GM12878 (cell line): ENCODE measurements at regions not wholly inside any gene's neighbourhood (a gene's known extent, or its start where the extent isn't known, plus 50 kb on each side); places are given as distances from the start of the nearest gene placed in this dataset.

Experiments used
- ATAC-seq: fragments of 200-7000 bp; cut with Tn5 transposase; 3 replicates; pipeline ENCODE4 v1.9.1; 2020; ENCODE audit warnings: mild to moderate bottlenecking, moderate library complexity
- BruUV-seq: library from RNA; stranded (reverse); fragments of 400-500 nt; replicated peaks from 2 replicates; lab custom pipeline; 2021; lab: Mats Ljungman, UMichigan
- CTCF ChIA-PET: fragments of 300-600 bp; sonication (Branson Sonifier 250); formaldehyde crosslinking; extraction: SDS; loops from one replicate; lab custom pipeline; 2021; ENCODE audit warnings: inconsistent platforms; lab: Yijun Ruan, JAX
- POLR2A ChIA-PET: fragments of 350-600 bp; formaldehyde crosslinking; extraction: SDS; loops from one replicate; lab custom pipeline; 2021; ENCODE audit warnings: inconsistent platforms; lab: Charles Lee
- RAD21 ChIA-PET: fragments of 300-600 bp; sonication (Branson Sonifier 250); formaldehyde crosslinking; loops from one replicate; lab custom pipeline; 2023; ENCODE audit warnings: antibody characterized with exemption; ENCODE audit not compliant: unreplicated experiment; lab: Charles Lee
- SMC1A ChIA-PET: fragments of 300-600 bp; sonication (Branson Sonifier 250); formaldehyde crosslinking; loops from one replicate; lab custom pipeline; 2023; ENCODE audit not compliant: unreplicated experiment, uncharacterized antibody; lab: Charles Lee
- DNase-seq: peaks from one replicate; pipeline ENCODE4 v3.0.0-alpha.2; 2011; ENCODE audit warnings: low read depth, low spot score
- FAIRE-seq: peaks from 3 replicates; lab custom pipeline; 2011; peaks lifted over from hg19 to GRCh38; lab: Jason Lieb, UNC
- H2AFZ ChIP-seq: 2 replicates; pipeline ENCODE4 v1.6.0; 2011; ENCODE audit warnings: low read depth, low read length, control low read depth; ENCODE audit not compliant: control insufficient read depth
- H3K27ac ChIP-seq: 2 replicates; pipeline ENCODE4 v1.5.1; 2011; ENCODE audit warnings: control low read depth; ENCODE audit not compliant: control insufficient read depth, insufficient read depth
- H3K27me3 ChIP-seq, 2 experiments: replicated peaks in 1 of 2; 2 replicates each; pipeline versions ENCODE4 v1.6.0 to v1.6.1; 2011; ENCODE audit warnings: low read length in 1 of 2; ENCODE audit not compliant: control insufficient read depth in 2 of 2, insufficient read depth in 2 of 2
- H3K36me3 ChIP-seq, 2 experiments: 2 replicates each; pipeline ENCODE4 v1.5.1; 2011; ENCODE audit warnings: low read length in 1 of 2; ENCODE audit not compliant: control insufficient read depth in 2 of 2, insufficient read depth in 2 of 2
- H3K4me1 ChIP-seq: 2 replicates; pipeline ENCODE4 v1.6.1; 2011; ENCODE audit warnings: mild to moderate bottlenecking, low read length, moderate library complexity, mixed read lengths; ENCODE audit not compliant: control insufficient read depth, insufficient read depth
- H3K4me2 ChIP-seq: 2 replicates; pipeline ENCODE4 v1.6.0; 2011; ENCODE audit warnings: control low read depth; ENCODE audit not compliant: control insufficient read depth, insufficient read depth
- H3K4me3 ChIP-seq: fragments of 200-600 bp; sonication (generic); 2 replicates; pipeline ENCODE4 v1.5.1; 2016
- H3K79me2 ChIP-seq: 2 replicates; pipeline ENCODE4 v1.6.0; 2011; ENCODE audit warnings: low read length; ENCODE audit not compliant: control insufficient read depth, insufficient read depth
- H3K9ac ChIP-seq: 2 replicates; pipeline ENCODE4 v1.8.0; 2011; ENCODE audit warnings: low read length, control low read depth, mixed read lengths; ENCODE audit not compliant: control insufficient read depth, insufficient read depth
- H3K9me3 ChIP-seq: replicated peaks from 3 replicates; pipeline ENCODE4 v1.5.1; 2011; ENCODE audit warnings: mild to moderate bottlenecking, low read length; ENCODE audit not compliant: control insufficient read depth, insufficient read depth
- H4K20me1 ChIP-seq: 2 replicates; pipeline ENCODE4 v1.6.0; 2011; ENCODE audit not compliant: control insufficient read depth, insufficient read depth
- ATF3 ChIP-seq: IDR thresholded peaks from 2 replicates; pipeline ENCODE4 v1.6.1; 2011; ENCODE audit warnings: low read depth, mild to moderate bottlenecking, low read length, moderate library complexity, borderline replicate concordance; ENCODE audit errors: extremely low read depth
- CHD2 ChIP-seq: IDR thresholded peaks from 2 replicates; pipeline ENCODE4 v1.6.1; 2011; ENCODE audit warnings: low read depth, low read length, improper control_type of control experiment, borderline replicate concordance
- FOXM1 ChIP-seq: IDR thresholded peaks from 2 replicates; pipeline ENCODE4 v1.6.1; 2012; ENCODE audit warnings: low read depth, mild to moderate bottlenecking, inconsistent platforms, low read length, moderate library complexity
- IKZF2 ChIP-seq, 2 experiments: fragments of 450-650 bp; IDR thresholded peaks; 2 replicates each; pipeline ENCODE4 v1.6.1; 2017; ENCODE audit warnings: mild to moderate bottlenecking in 2 of 2, moderate library complexity in 2 of 2
- JUNB ChIP-seq: IDR thresholded peaks from 2 replicates; pipeline ENCODE4 v1.6.1; 2016; ENCODE audit warnings: antibody characterized with exemption, mild to moderate bottlenecking
- NFIC ChIP-seq: IDR thresholded peaks from 2 replicates; pipeline ENCODE4 v1.6.1; 2012; ENCODE audit warnings: low read depth, mild to moderate bottlenecking, inconsistent platforms, low read length, moderate library complexity
- POLR2AphosphoS5 ChIP-seq: IDR thresholded peaks from 2 replicates; pipeline ENCODE4 v1.6.1; 2011; ENCODE audit warnings: mild to moderate bottlenecking, low read length, inconsistent platforms
- RUNX3 ChIP-seq: IDR thresholded peaks from 2 replicates; pipeline ENCODE4 v1.6.1; 2012; ENCODE audit warnings: low read length, inconsistent platforms
- SMAD1 ChIP-seq: fragments of 450-650 bp; IDR thresholded peaks from 2 replicates; pipeline ENCODE4 v1.6.1; 2018; ENCODE audit warnings: mild to moderate bottlenecking, low read depth; ENCODE audit not compliant: partially characterized antibody
- TCF12 ChIP-seq: IDR thresholded peaks from 2 replicates; pipeline ENCODE4 v1.6.1; 2011; ENCODE audit warnings: low read depth, mild to moderate bottlenecking, low read length
- ZBTB4 ChIP-seq: fragments of 450-650 bp; formaldehyde crosslinking; IDR thresholded peaks from 2 replicates; pipeline ENCODE4 v1.4.0; 2022; ENCODE audit warnings: mild to moderate bottlenecking, moderate library complexity
- ZNF687 ChIP-seq: fragments of 450-650 bp; IDR thresholded peaks from 2 replicates; pipeline ENCODE4 v1.6.1; 2017; ENCODE audit warnings: mild to moderate bottlenecking, moderate library complexity
- WGBS: methylation state at CpG from one replicate; pipeline ENCODE4 v1.1.6; 2016; ENCODE audit warnings: low lambda C conversion rate; ENCODE audit not compliant: insufficient replicate concordance, insufficient coverage; ENCODE audit errors: missing lambda C conversion rate; 5-methylcytosine and 5-hydroxymethylcytosine counted together
- in situ Hi-C: fragments of 300-500 bp; cut with MboI; formaldehyde crosslinking; loops from 9 replicates; pipeline ENCODE4 v1.14.3; 2018; ENCODE audit warnings: mixed read lengths
- intact Hi-C: fragments of 100-400 bp; cut with micrococcal nuclease; formaldehyde crosslinking; loops from one replicate; pipeline ENCODE4 v1.14.2; 2022; ENCODE audit not compliant: unreplicated experiment
- TF ChIP-seq, protein P1 (sequence below): fragments of 450-650 bp; IDR thresholded peaks from 2 replicates; pipeline ENCODE4 v1.6.1; 2016; ENCODE audit warnings: mild to moderate bottlenecking, moderate library complexity, borderline replicate concordance

DNA sequence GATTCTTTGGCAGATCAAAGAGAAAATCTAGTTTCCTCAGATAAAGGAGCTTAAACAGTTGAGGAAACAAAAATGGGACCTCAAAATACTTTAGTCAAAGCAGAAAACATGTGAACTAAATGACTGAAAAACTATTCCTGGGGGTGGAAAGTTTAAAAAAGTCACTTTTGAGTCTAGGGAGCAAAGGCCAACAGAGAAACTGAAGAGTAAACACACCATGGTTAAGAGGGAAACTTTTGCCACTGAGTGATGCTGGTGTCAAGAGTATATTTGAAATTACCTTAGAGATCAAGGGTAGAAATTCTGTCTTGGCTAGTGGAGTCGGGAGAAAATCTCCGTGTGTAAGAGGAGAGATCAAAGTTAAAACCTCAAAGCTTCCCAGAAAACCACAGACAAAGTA, 501.2 kb upstream of the ADGRL4 start (continued):
- TF ChIP-seq, protein P1, sequence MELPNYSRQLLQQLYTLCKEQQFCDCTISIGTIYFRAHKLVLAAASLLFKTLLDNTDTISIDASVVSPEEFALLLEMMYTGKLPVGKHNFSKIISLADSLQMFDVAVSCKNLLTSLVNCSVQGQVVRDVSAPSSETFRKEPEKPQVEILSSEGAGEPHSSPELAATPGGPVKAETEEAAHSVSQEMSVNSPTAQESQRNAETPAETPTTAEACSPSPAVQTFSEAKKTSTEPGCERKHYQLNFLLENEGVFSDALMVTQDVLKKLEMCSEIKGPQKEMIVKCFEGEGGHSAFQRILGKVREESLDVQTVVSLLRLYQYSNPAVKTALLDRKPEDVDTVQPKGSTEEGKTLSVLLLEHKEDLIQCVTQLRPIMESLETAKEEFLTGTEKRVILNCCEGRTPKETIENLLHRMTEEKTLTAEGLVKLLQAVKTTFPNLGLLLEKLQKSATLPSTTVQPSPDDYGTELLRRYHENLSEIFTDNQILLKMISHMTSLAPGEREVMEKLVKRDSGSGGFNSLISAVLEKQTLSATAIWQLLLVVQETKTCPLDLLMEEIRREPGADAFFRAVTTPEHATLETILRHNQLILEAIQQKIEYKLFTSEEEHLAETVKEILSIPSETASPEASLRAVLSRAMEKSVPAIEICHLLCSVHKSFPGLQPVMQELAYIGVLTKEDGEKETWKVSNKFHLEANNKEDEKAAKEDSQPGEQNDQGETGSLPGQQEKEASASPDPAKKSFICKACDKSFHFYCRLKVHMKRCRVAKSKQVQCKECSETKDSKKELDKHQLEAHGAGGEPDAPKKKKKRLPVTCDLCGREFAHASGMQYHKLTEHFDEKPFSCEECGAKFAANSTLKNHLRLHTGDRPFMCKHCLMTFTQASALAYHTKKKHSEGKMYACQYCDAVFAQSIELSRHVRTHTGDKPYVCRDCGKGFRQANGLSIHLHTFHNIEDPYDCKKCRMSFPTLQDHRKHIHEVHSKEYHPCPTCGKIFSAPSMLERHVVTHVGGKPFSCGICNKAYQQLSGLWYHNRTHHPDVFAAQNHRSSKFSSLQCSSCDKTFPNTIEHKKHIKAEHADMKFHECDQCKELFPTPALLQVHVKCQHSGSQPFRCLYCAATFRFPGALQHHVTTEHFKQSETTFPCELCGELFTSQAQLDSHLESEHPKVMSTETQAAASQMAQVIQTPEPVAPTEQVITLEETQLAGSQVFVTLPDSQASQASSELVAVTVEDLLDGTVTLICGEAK, result no peak
- TF ChIP-seq JUNB, result no peak
- TF ChIP-seq TCF12, result no peak
- TF ChIP-seq FOXM1, result no peak
- no peak for TF ChIP-seq POLR2AphosphoS5
- TF ChIP-seq ATF3, result no peak
- TF ChIP-seq, all 136 proteins: peak for 0

DNA sequence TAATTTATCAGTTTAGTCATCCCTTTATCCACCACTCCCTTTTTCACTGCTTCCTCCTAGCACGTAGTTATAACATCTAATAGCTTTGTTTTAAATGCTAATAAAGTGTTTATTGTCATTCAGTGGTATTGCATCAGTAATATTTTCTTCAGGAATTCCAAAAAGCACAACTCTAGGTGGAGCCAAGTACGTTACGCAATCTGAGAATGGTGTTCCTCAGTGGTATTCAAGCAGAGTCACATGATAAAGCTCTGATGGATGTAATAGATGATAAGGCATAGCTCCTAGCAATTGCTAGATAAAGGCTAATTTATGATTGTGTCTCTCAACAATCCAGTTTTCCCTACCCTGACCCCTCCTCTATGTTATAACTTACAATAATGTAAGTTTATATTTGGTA, 494.6 kb upstream of the ADGRL4 start:
- WGBS, result 40% methylated on average over 3 of the region's 3 CpGs
- DNase-seq, result no peak
- no peak for ATAC-seq
- CTCF ChIA-PET, result no interaction called here
- H3K27ac ChIP-seq, result no peak overlapping the region
- no peaks in the 10 kb centered on the region for H3K4me1 ChIP-seq
- no peak overlapping the region for H3K9ac ChIP-seq
- no peaks in the 10 kb centered on the region; a peak in 2 of 4 replicates for H3K27me3 ChIP-seq
- no peaks in the 10 kb centered on the region for H3K36me3 ChIP-seq
- no peak overlapping the region for H2AFZ ChIP-seq
- RAD21 ChIA-PET, result no interaction called here
- BruUV-seq, result no TSS peak
- no peak overlapping the region for H3K4me2 ChIP-seq
- H4K20me1 ChIP-seq, result no peaks in the 10 kb centered on the region
- SMC1A ChIA-PET, result no interaction called here
- H3K4me3 ChIP-seq, result no peak overlapping the region
- FAIRE-seq, result no peak
- POLR2A ChIA-PET, result no interaction called here
- in situ Hi-C loops (no loop called here), intact Hi-C loops (no loop called here)
- H3K9me3 ChIP-seq, result no peaks in the 10 kb centered on the region
- no peak for TF ChIP-seq ZNF687
- no peak for TF ChIP-seq NFIC
- no peak for TF ChIP-seq IKZF2 (IDR thresholded peaks at IDR 0.05)
- TF ChIP-seq CHD2, result no peak
- no peak for TF ChIP-seq ZBTB4 (CRISPR knock-in tag)
- no peak for TF ChIP-seq RUNX3
- no peak for TF ChIP-seq SMAD1
- no peaks in the 10 kb centered on the region for H3K79me2 ChIP-seq
